Suprapubic skin (tissue), 4 donors: ENCODE measurements at regions not wholly inside any gene's neighbourhood (a gene's known extent, or its start where the extent isn't known, plus 50 kb on each side); places are given as distances from the start of the nearest gene placed in this dataset.
"Not testable (repeated sequence)": the region's sequence is repeated elsewhere in the genome, so short reads cannot be mapped to it uniquely, and the experiment has no call there.

ENCODE experiments used
- DNase-seq, 2 donors: peaks; one replicate each; pipeline ENCODE4 v3.0.0-alpha.2; 2019; ENCODE audit warnings: low spot score in 2 of 2
- H3K27ac ChIP-seq: fragments of 200-600 bp; sonication (generic); one replicate; pipeline ENCODE4 v1.5.1; 2019
- H3K27me3 ChIP-seq: fragments of 200-600 bp; sonication (generic); one replicate; pipeline ENCODE4 v1.5.1; 2019
- H3K36me3 ChIP-seq: fragments of 200-600 bp; sonication (generic); one replicate; pipeline ENCODE4 v1.5.1; 2019
- H3K4me1 ChIP-seq: fragments of 200-600 bp; sonication (generic); one replicate; pipeline ENCODE4 v1.5.1; 2019
- H3K4me3 ChIP-seq: fragments of 200-600 bp; sonication (generic); one replicate; pipeline ENCODE4 v1.5.1; 2019; ENCODE audit warnings: mild to moderate bottlenecking
- H3K9me3 ChIP-seq: fragments of 200-600 bp; sonication (generic); one replicate; pipeline ENCODE4 v1.5.1; 2019
- CTCF ChIP-seq, 2 donors: fragments of 200-600 bp in 1 of 2; fragments of 450-650 bp in 1 of 2; sonication (generic) in 1 of 2; IDR thresholded peaks; one replicate each; pipeline ENCODE4 v1.5.1; 2016 to 2019; ENCODE audit warnings: antibody characterized with exemption in 2 of 2, mild to moderate bottlenecking in 1 of 2, moderate library complexity in 1 of 2
- EP300 ChIP-seq: sonication (generic); formaldehyde crosslinking; IDR thresholded peaks from one replicate; pipeline ENCODE4 v1.6.1; 2017; ENCODE audit warnings: antibody characterized with exemption
- POLR2A ChIP-seq, 2 donors: fragments of 450-650 bp; IDR thresholded peaks; one replicate each; pipeline ENCODE4 v1.6.1; 2017; ENCODE audit warnings: antibody characterized with exemption in 2 of 2, mild to moderate bottlenecking in 2 of 2, moderate library complexity in 2 of 2
- POLR2AphosphoS5 ChIP-seq, 3 donors: sonication (generic); formaldehyde crosslinking; IDR thresholded peaks; one replicate each; pipeline ENCODE4 v1.6.1; 2017; ENCODE audit warnings: antibody characterized with exemption in 3 of 3
- WGBS: methylation state at CpG from one replicate; pipeline ENCODE4 v1.1.5; 2018; 5-methylcytosine and 5-hydroxymethylcytosine counted together

GRCh38 chr7:57740126-57740525 lies 290.1 kb downstream of the ZNF716 start:
- H3K27me3 ChIP-seq, H3K4me3 ChIP-seq: not testable (repeated sequence)

GRCh38 chr7:57769131-57769530 lies 319.2 kb downstream of the ZNF716 start:
- WGBS: 79% methylated on average over 5 of the region's 5 CpGs
- no peaks in the 10 kb centered on the region for H3K4me1 ChIP-seq
- H3K27ac ChIP-seq: no peak overlapping the region
- TF ChIP-seq EP300: no peak
- TF ChIP-seq POLR2AphosphoS5 (IDR thresholded peaks at IDR 0.05): no peak
- no peak for TF ChIP-seq CTCF (IDR thresholded peaks at IDR 0.05)
- no peak for TF ChIP-seq POLR2A (IDR thresholded peaks at IDR 0.05)
- no peak overlapping the region for H3K4me3 ChIP-seq
- peaks cover 10% of the 10 kb centered on the region for H3K9me3 ChIP-seq
- H3K27me3 ChIP-seq: no peaks in the 10 kb centered on the region
- no peak for DNase-seq
- no peaks in the 10 kb centered on the region for H3K36me3 ChIP-seq

More at GRCh38 chr7:57740126-57740525, 290.1 kb downstream of the ZNF716 start:
- H3K9me3 ChIP-seq, H3K27ac ChIP-seq, H3K4me1 ChIP-seq, H3K36me3 ChIP-seq, DNase-seq: not testable (repeated sequence)
- WGBS: 57% methylated on average over 3 of the region's 3 CpGs

GRCh38 chr7:57769958-57770357 lies 320.0 kb downstream of the ZNF716 start:
- WGBS: 84% methylated on average over 9 of the region's 24 CpGs
- H3K4me1 ChIP-seq: no peaks in the 10 kb centered on the region
- TF ChIP-seq CTCF (IDR thresholded peaks at IDR 0.05): no peak
- TF ChIP-seq POLR2A (IDR thresholded peaks at IDR 0.05): no peak
- no peak for TF ChIP-seq EP300
- no peak for TF ChIP-seq POLR2AphosphoS5 (IDR thresholded peaks at IDR 0.05)
- peaks cover 8% of the 10 kb centered on the region for H3K9me3 ChIP-seq
- H3K27ac ChIP-seq: no peak overlapping the region
- no peaks in the 10 kb centered on the region for H3K36me3 ChIP-seq
- no peak overlapping the region for H3K4me3 ChIP-seq
- DNase-seq: no peak
- H3K27me3 ChIP-seq: no peaks in the 10 kb centered on the region

GRCh38 chr7:57772126-57772924 lies 322.3 kb downstream of the ZNF716 start:
- no peak overlapping the region for H3K27ac ChIP-seq
- H3K27me3 ChIP-seq: no peaks in the 10 kb centered on the region
- H3K4me1 ChIP-seq: no peaks in the 10 kb centered on the region
- no peak overlapping the region for H3K4me3 ChIP-seq
- peaks cover 8% of the 10 kb centered on the region for H3K9me3 ChIP-seq
- no peak for DNase-seq
- H3K36me3 ChIP-seq: no peaks in the 10 kb centered on the region
- 91% methylated on average over 40 of the region's 42 CpGs for WGBS
- TF ChIP-seq EP300 (no peak), CTCF (IDR thresholded peaks at IDR 0.05) (no peak), POLR2A (IDR thresholded peaks at IDR 0.05) (no peak), POLR2AphosphoS5 (IDR thresholded peaks at IDR 0.05) (no peak)

- Histone ChIP-seq H3K36me3 (no peaks in the 10 kb centered on the region), H3K27ac (no peak overlapping the region), H3K4me1 (no peaks in the 10 kb centered on the region), H3K9me3 (peaks cover 8% of the 10 kb centered on the region), H3K4me3 (no peak overlapping the region), H3K27me3 (no peaks in the 10 kb centered on the region)
- no peak for DNase-seq
- whole genome bisulfite sequencing: 93% methylated on average over 12 of the region's 13 CpGs
- TF ChIP-seq POLR2AphosphoS5 (IDR thresholded peaks at IDR 0.05) (no peak), CTCF (IDR thresholded peaks at IDR 0.05) (no peak), POLR2A (IDR thresholded peaks at IDR 0.05) (no peak), EP300 (no peak)
These were observed 324.3 kb downstream of the ZNF716 start for GRCh38 chr7:57774300-57774699.
